Nephron progenitor cell (in vitro differentiated cells): ENCODE measurements at regions not wholly inside any gene's neighbourhood (a gene's known extent, or its start where the extent isn't known, plus 50 kb on each side); places are given as distances from the start of the nearest gene placed in this dataset.
"Not testable (repeated sequence)": the region's sequence is repeated elsewhere in the genome, so short reads cannot be mapped to it uniquely, and the experiment has no call there.

Experiments used
- DNase-seq: peaks from one replicate; pipeline ENCODE4 v3.0.0; 2021
- H3K27ac Mint-ChIP-seq: 2 replicates; pipeline ENCODE4 v1.8.0; 2021; ENCODE audit warnings: mild to moderate bottlenecking, moderate library complexity, mixed read lengths
- H3K27me3 Mint-ChIP-seq: 2 replicates; pipeline ENCODE4 v1.8.0; 2021; ENCODE audit warnings: mild to moderate bottlenecking, low read depth, mixed read lengths; ENCODE audit not compliant: poor library complexity
- H3K36me3 Mint-ChIP-seq: 2 replicates; pipeline ENCODE4 v1.8.0; 2021; ENCODE audit warnings: low read depth, mixed read lengths
- H3K4me1 Mint-ChIP-seq: 2 replicates; pipeline ENCODE4 v1.8.0; 2021; ENCODE audit warnings: mixed read lengths
- H3K4me3 Mint-ChIP-seq: 2 replicates; pipeline ENCODE4 v1.8.0; 2021; ENCODE audit warnings: mild to moderate bottlenecking, moderate library complexity, mixed read lengths
- H3K9me3 Mint-ChIP-seq: 2 replicates; pipeline ENCODE4 v1.8.0; 2021; ENCODE audit warnings: mild to moderate bottlenecking, moderate library complexity, mixed read lengths
- TF ChIP-seq, protein P1 (sequence below): fragments of 200-600 bp; sonication (generic); IDR thresholded peaks from 2 replicates; pipeline ENCODE4 v1.5.0; 2021; ENCODE audit warnings: antibody characterized with exemption

- DNase-seq: no peak
- Mint-ChIP-seq H3K4me3 (no peak overlapping the region), H3K27me3 (no peaks in the 10 kb centered on the region), H3K36me3 (no peaks in the 10 kb centered on the region), H3K9me3 (peaks cover 24% of the 10 kb centered on the region), H3K4me1 (no peaks in the 10 kb centered on the region), H3K27ac (no peak overlapping the region)
- TF ChIP-seq, protein P1, sequence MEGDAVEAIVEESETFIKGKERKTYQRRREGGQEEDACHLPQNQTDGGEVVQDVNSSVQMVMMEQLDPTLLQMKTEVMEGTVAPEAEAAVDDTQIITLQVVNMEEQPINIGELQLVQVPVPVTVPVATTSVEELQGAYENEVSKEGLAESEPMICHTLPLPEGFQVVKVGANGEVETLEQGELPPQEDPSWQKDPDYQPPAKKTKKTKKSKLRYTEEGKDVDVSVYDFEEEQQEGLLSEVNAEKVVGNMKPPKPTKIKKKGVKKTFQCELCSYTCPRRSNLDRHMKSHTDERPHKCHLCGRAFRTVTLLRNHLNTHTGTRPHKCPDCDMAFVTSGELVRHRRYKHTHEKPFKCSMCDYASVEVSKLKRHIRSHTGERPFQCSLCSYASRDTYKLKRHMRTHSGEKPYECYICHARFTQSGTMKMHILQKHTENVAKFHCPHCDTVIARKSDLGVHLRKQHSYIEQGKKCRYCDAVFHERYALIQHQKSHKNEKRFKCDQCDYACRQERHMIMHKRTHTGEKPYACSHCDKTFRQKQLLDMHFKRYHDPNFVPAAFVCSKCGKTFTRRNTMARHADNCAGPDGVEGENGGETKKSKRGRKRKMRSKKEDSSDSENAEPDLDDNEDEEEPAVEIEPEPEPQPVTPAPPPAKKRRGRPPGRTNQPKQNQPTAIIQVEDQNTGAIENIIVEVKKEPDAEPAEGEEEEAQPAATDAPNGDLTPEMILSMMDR: no peak
These were observed 110.8 kb downstream of the PWWP3B start for GRCh38 chrX:106278951-106279350.

DNA sequence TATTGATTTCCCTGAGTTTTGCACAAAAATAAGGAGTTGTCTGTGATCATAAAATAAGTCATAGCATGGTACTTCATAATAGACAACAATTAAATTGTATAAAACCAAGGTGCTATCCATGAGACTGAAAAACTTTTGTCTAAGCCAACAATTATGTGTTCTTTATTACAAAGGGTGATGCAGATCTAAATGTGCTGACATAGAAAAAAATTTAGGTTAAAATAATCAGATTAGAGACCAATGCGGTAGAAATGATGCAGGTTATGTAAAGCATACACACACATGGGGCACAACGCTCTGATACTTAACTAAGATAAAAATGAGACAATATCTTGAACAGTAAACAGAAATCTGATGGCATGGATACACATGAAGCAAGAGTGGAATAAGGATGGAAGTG, 113.3 kb downstream of the PWWP3B start:
- H3K36me3 Mint-ChIP-seq: no peaks in the 10 kb centered on the region
- H3K9me3 Mint-ChIP-seq: peaks cover 44% of the 10 kb centered on the region
- DNase-seq: no peak
- H3K27me3 Mint-ChIP-seq: no peaks in the 10 kb centered on the region
- H3K4me3 Mint-ChIP-seq: no peak overlapping the region
- H3K4me1 Mint-ChIP-seq: no peaks in the 10 kb centered on the region
- TF ChIP-seq, protein P1: no peak
- H3K27ac Mint-ChIP-seq: no peak overlapping the region

DNA sequence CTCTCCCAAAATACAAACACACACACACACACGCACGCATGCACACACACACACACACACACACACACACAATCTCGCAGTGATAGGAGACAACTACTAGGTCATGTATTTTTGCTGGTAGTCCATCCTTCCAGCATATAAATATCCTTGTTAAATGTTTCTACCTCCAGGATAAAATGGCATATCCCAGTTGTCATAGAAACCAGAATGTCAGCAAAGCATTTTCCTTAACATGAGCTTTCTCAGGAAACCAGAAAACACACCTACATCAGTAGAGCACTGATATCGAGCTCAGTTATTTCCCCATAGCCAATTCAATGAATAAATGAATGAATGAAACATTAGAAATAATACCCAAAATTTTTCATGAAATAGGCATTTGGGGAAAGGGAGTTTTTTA, 115.7 kb downstream of the PWWP3B start:
- no peaks in the 10 kb centered on the region for H3K4me1 Mint-ChIP-seq
- no peaks in the 10 kb centered on the region for H3K27me3 Mint-ChIP-seq
- H3K36me3 Mint-ChIP-seq: no peaks in the 10 kb centered on the region
- TF ChIP-seq, protein P1: no peak
- no peak overlapping the region for H3K27ac Mint-ChIP-seq
- no peak overlapping the region for H3K4me3 Mint-ChIP-seq
- DNase-seq: no peak
- H3K9me3 Mint-ChIP-seq: peaks cover 49% of the 10 kb centered on the region

DNA sequence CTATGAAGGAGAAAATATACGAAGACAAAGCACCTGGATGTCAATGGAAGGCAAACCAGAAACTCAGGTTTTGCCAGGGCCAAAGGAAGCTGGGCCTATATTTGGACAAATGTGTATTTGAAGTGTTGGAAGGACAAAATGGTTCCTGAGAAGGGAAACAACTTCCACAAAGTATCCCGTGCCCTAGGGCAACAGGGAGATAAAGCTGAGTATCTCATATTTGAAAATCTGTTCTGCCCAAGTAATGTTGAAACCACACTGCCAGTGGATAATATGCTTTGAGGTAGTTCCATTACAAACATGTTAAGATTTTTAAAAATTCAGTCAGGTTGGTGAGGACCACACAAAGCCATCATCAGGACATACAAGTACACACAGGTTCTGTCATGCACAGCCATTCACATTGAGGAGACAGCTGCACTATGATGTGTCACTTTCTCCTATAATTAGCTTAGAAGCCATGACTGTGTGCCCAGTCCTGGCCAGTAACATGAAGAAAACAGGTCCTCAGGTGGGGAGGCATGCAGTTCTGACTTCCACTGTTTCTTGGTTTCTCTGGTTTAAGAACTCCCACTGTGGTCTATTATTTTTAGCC, 116.4 kb downstream of the PWWP3B start:
- Mint-ChIP-seq H3K9me3 (peaks cover 49% of the 10 kb centered on the region), H3K4me1 (no peaks in the 10 kb centered on the region), H3K27me3 (no peaks in the 10 kb centered on the region), H3K4me3 (no peak overlapping the region), H3K36me3 (no peaks in the 10 kb centered on the region), H3K27ac (no peak overlapping the region)
- no peak for DNase-seq
- TF ChIP-seq, protein P1: no peak

- Mint-ChIP-seq H3K27ac (no peak overlapping the region), H3K4me1 (no peaks in the 10 kb centered on the region), H3K27me3 (no peaks in the 10 kb centered on the region), H3K9me3 (peaks cover 41% of the 10 kb centered on the region), H3K4me3 (no peak overlapping the region), H3K36me3 (no peaks in the 10 kb centered on the region)
- DNase-seq: no peak
- TF ChIP-seq, protein P1: no peak
These were observed 118.0 kb downstream of the PWWP3B start for GRCh38 chrX:106286053-106286650.

GRCh38 chrX:106290778-106291177, 122.7 kb downstream of the PWWP3B start:
- not testable (repeated sequence) for DNase-seq, H3K36me3 Mint-ChIP-seq, H3K27me3 Mint-ChIP-seq, H3K27ac Mint-ChIP-seq, H3K4me3 Mint-ChIP-seq, H3K4me1 Mint-ChIP-seq
- peaks cover 11% of the 10 kb centered on the region for H3K9me3 Mint-ChIP-seq

DNA sequence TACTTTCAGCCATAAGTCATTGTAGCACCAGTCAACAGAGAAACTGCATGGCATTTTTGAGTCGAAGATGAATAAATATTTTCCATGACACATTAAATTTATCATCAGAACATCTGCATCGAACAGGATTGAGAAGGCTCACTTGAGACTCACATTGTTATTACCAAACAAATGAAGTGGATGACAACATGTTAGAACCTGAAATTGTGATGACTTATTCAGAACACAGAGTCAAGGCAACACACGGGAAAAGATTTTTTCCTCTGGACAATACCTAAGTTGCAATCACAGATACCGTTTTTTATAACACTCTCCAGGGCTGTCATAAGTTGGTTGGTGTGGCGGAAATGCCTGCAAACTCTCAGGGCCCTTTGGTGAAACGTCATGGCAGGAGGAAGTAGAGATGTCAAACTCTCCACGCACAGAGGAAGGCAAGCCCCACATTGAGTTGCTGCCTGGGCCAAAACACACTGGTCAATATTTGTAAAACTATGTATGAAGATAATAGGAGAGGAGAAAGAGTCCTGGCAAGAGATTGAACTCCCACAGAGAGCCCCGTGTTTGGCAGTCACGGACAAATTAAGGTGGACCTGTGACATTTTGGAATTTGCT, 123.8 kb downstream of the PWWP3B start:
- not testable (repeated sequence) for H3K4me1 Mint-ChIP-seq, H3K9me3 Mint-ChIP-seq, H3K27me3 Mint-ChIP-seq, H3K36me3 Mint-ChIP-seq, DNase-seq, H3K4me3 Mint-ChIP-seq, H3K27ac Mint-ChIP-seq
